ENCODE measurements at regions not wholly inside any gene's neighbourhood (a gene's known extent, or its start where the extent isn't known, plus 50 kb on each side); places are given as distances from the start of the nearest gene placed in this dataset.
"Not testable (repeated sequence)": the region's sequence is repeated elsewhere in the genome, so short reads cannot be mapped to it uniquely, and the experiment has no call there.

GRCh38 chr1:233796146-233796783 is 108.2 kb upstream of the SLC35F3 start:
- H3K27ac Mint-ChIP-seq = no peak overlapping the region
- no peak overlapping the region for H3K4me3 Mint-ChIP-seq
- peaks cover 0 to 11% of the 10 kb centered on the region in 2 donors for H3K27me3 Mint-ChIP-seq
- peaks cover 3% of the 10 kb centered on the region for H3K9me3 Mint-ChIP-seq
- H3K4me1 Mint-ChIP-seq (ENCODE audit: low read depth in 2 of 2) = no peaks in the 10 kb centered on the region
- DNase-seq (ENCODE audit: low spot score) (no peak), ATAC-seq (no peak)
- no peaks in the 10 kb centered on the region for H3K36me3 Mint-ChIP-seq

- no peak overlapping the region for H3K4me3 Mint-ChIP-seq
- no peaks in the 10 kb centered on the region for H3K9me3 Mint-ChIP-seq
- no peak overlapping the region for H3K27ac Mint-ChIP-seq
- ATAC-seq = no peak
- no peaks in the 10 kb centered on the region for H3K4me1 Mint-ChIP-seq (ENCODE audit: low read depth in 2 of 2)
- H3K36me3 Mint-ChIP-seq = peaks cover 5% of the 10 kb centered on the region
- no peak for DNase-seq (ENCODE audit: low spot score)
- peaks cover 0 to 5% of the 10 kb centered on the region in 2 donors for H3K27me3 Mint-ChIP-seq
Measured at GRCh38 chr1:233802611-233803010, 101.9 kb upstream of the SLC35F3 start.

GRCh38 chr1:233805786-233806185 is 98.7 kb upstream of the SLC35F3 start:
- no peak overlapping the region for H3K4me3 Mint-ChIP-seq
- ATAC-seq (no peak), DNase-seq (ENCODE audit: low spot score) (no peak)
- H3K36me3 Mint-ChIP-seq = peaks cover 5% of the 10 kb centered on the region
- H3K27me3 Mint-ChIP-seq = peaks cover under 1 to 7% of the 10 kb centered on the region in 2 donors
- no peaks in the 10 kb centered on the region for H3K4me1 Mint-ChIP-seq (ENCODE audit: low read depth in 2 of 2)
- H3K9me3 Mint-ChIP-seq = peaks cover under 1% of the 10 kb centered on the region
- H3K27ac Mint-ChIP-seq = no peak overlapping the region

GRCh38 chr1:233815357-233815756 is 89.1 kb upstream of the SLC35F3 start:
- Mint-ChIP-seq H3K27me3 (peaks cover 4 to 40% of the 10 kb centered on the region in 2 donors), H3K9me3 (peaks cover 9% of the 10 kb centered on the region), H3K27ac (no peak overlapping the region), H3K4me1 (ENCODE audit: low read depth in 2 of 2) (no peaks in the 10 kb centered on the region), H3K4me3 (no peak overlapping the region), H3K36me3 (no peaks in the 10 kb centered on the region)
- ATAC-seq (no peak), DNase-seq (ENCODE audit: low spot score) (no peak)

GRCh38 chr1:233815865-233816264 is 88.6 kb upstream of the SLC35F3 start:
- ATAC-seq = no peak
- Mint-ChIP-seq H3K4me1 (ENCODE audit: low read depth in 2 of 2) (no peaks in the 10 kb centered on the region), H3K27ac (no peak overlapping the region), H3K4me3 (no peak overlapping the region), H3K36me3 (no peaks in the 10 kb centered on the region), H3K9me3 (peaks cover 8% of the 10 kb centered on the region), H3K27me3 (peaks cover 2 to 39% of the 10 kb centered on the region in 2 donors)
- no peak for DNase-seq (ENCODE audit: low spot score)

GRCh38 chr1:233816348-233816747 is 88.1 kb upstream of the SLC35F3 start:
- Mint-ChIP-seq H3K36me3 (no peaks in the 10 kb centered on the region), H3K4me3 (no peak overlapping the region), H3K4me1 (ENCODE audit: low read depth in 2 of 2) (no peaks in the 10 kb centered on the region), H3K9me3 (peaks cover 4% of the 10 kb centered on the region), H3K27me3 (peaks cover 0 to 34% of the 10 kb centered on the region in 2 donors), H3K27ac (no peak overlapping the region)
- no peak for DNase-seq (ENCODE audit: low spot score)
- no peak for ATAC-seq

GRCh38 chr1:233819042-233819441 is 85.4 kb upstream of the SLC35F3 start:
- no peak overlapping the region for H3K27ac Mint-ChIP-seq
- H3K36me3 Mint-ChIP-seq = no peaks in the 10 kb centered on the region
- ATAC-seq = no peak
- no peaks in the 10 kb centered on the region for H3K4me1 Mint-ChIP-seq (ENCODE audit: low read depth in 2 of 2)
- H3K4me3 Mint-ChIP-seq = no peak overlapping the region
- H3K27me3 Mint-ChIP-seq = peaks cover 0 to 14% of the 10 kb centered on the region in 2 donors
- peaks cover 4% of the 10 kb centered on the region for H3K9me3 Mint-ChIP-seq
- DNase-seq (ENCODE audit: low spot score) = no peak

- H3K4me1 Mint-ChIP-seq (ENCODE audit: low read depth in 2 of 2); H3K4me3 Mint-ChIP-seq; ATAC-seq: not testable (repeated sequence)
Measured at GRCh38 chr1:233824179-233824578, 80.3 kb upstream of the SLC35F3 start.

GRCh38 chr1:233827937-233828336 is 76.5 kb upstream of the SLC35F3 start:
- peaks cover 23% of the 10 kb centered on the region for H3K9me3 Mint-ChIP-seq
- H3K27me3 Mint-ChIP-seq; ATAC-seq; H3K27ac Mint-ChIP-seq; H3K36me3 Mint-ChIP-seq; H3K4me3 Mint-ChIP-seq; H3K4me1 Mint-ChIP-seq (ENCODE audit: low read depth in 2 of 2); DNase-seq (ENCODE audit: low spot score): not testable (repeated sequence)

More at GRCh38 chr1:233824179-233824578, 80.3 kb upstream of the SLC35F3 start:
- not testable (repeated sequence) for H3K36me3 Mint-ChIP-seq; H3K27me3 Mint-ChIP-seq; DNase-seq (ENCODE audit: low spot score); H3K9me3 Mint-ChIP-seq; H3K27ac Mint-ChIP-seq

GRCh38 chr1:233828480-233828879 is 76.0 kb upstream of the SLC35F3 start:
- Mint-ChIP-seq H3K27me3 (no peaks in the 10 kb centered on the region), H3K9me3 (peaks cover 23% of the 10 kb centered on the region), H3K36me3 (peaks cover 6% of the 10 kb centered on the region), H3K4me1 (ENCODE audit: low read depth in 2 of 2) (no peaks in the 10 kb centered on the region), H3K4me3 (no peak overlapping the region), H3K27ac (no peak overlapping the region)
- no peak for DNase-seq (ENCODE audit: low spot score)
- no peak for ATAC-seq

- peaks cover 16% of the 10 kb centered on the region for H3K9me3 Mint-ChIP-seq
- no peak overlapping the region for H3K4me3 Mint-ChIP-seq
- H3K27ac Mint-ChIP-seq = no peak overlapping the region
- no peak for DNase-seq (ENCODE audit: low spot score)
- no peaks in the 10 kb centered on the region for H3K4me1 Mint-ChIP-seq (ENCODE audit: low read depth in 2 of 2)
- H3K27me3 Mint-ChIP-seq = no peaks in the 10 kb centered on the region
- ATAC-seq = no peak
- peaks cover 2% of the 10 kb centered on the region for H3K36me3 Mint-ChIP-seq
Measured at GRCh38 chr1:233834609-233835008, 69.9 kb upstream of the SLC35F3 start.

GRCh38 chr1:233838207-233838606 is 66.3 kb upstream of the SLC35F3 start:
- H3K27ac Mint-ChIP-seq; DNase-seq (ENCODE audit: low spot score); H3K36me3 Mint-ChIP-seq; H3K4me3 Mint-ChIP-seq; H3K27me3 Mint-ChIP-seq; H3K4me1 Mint-ChIP-seq (ENCODE audit: low read depth in 2 of 2); ATAC-seq: not testable (repeated sequence)
- H3K9me3 Mint-ChIP-seq = peaks cover 13% of the 10 kb centered on the region

- no peak for ATAC-seq
- DNase-seq (ENCODE audit: low spot score) = no peak
- no peaks in the 10 kb centered on the region for H3K4me1 Mint-ChIP-seq (ENCODE audit: low read depth in 2 of 2)
- H3K36me3 Mint-ChIP-seq = peaks cover 4% of the 10 kb centered on the region
- no peaks in the 10 kb centered on the region for H3K27me3 Mint-ChIP-seq
- no peak overlapping the region for H3K4me3 Mint-ChIP-seq
- H3K27ac Mint-ChIP-seq = no peak overlapping the region
- peaks cover 16% of the 10 kb centered on the region for H3K9me3 Mint-ChIP-seq
Measured at GRCh38 chr1:233843525-233844204, 60.8 kb upstream of the SLC35F3 start.

- ATAC-seq (no peak), DNase-seq (ENCODE audit: low spot score) (no peak)
- H3K9me3 Mint-ChIP-seq = peaks cover 16% of the 10 kb centered on the region
- no peaks in the 10 kb centered on the region for H3K27me3 Mint-ChIP-seq
- no peaks in the 10 kb centered on the region for H3K4me1 Mint-ChIP-seq (ENCODE audit: low read depth in 2 of 2)
- H3K27ac Mint-ChIP-seq = no peak overlapping the region
- H3K36me3 Mint-ChIP-seq = peaks cover 4% of the 10 kb centered on the region
- H3K4me3 Mint-ChIP-seq = no peak overlapping the region
Measured at GRCh38 chr1:233844275-233844674, 60.2 kb upstream of the SLC35F3 start.

Data from natural killer cell treated with Interleukin-12 subunit alpha and Interleukin-12 subunit beta and Interleukin-15 and Interleukin-18, amount 100 ng/mL, for 72 hours (primary cell).